ENCODE measurements at regions not wholly inside any gene's neighbourhood (a gene's known extent, or its start where the extent isn't known, plus 50 kb on each side); places are given as distances from the start of the nearest gene placed in this dataset.

DNA sequence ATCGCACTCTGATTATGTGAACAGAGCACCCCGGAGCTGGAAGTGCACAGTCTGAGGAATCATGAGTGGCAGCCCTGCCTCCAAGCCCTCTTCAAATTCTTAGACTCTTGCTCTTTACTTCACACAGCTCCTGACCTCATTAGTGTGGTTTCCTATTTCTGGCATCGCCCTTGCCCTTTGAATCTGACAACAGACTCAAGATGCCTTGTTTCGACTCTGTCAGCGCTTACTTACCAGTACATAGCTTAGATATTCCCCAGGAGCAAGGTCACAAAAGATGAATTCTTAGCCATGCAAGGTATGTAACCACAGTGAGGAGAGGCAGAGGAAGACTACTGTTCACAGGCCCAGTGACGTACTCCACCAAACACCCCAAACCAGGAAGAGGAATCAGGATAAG lies 167.2 kb downstream of the KDR start:
- TF ChIP-seq, protein P1, sequence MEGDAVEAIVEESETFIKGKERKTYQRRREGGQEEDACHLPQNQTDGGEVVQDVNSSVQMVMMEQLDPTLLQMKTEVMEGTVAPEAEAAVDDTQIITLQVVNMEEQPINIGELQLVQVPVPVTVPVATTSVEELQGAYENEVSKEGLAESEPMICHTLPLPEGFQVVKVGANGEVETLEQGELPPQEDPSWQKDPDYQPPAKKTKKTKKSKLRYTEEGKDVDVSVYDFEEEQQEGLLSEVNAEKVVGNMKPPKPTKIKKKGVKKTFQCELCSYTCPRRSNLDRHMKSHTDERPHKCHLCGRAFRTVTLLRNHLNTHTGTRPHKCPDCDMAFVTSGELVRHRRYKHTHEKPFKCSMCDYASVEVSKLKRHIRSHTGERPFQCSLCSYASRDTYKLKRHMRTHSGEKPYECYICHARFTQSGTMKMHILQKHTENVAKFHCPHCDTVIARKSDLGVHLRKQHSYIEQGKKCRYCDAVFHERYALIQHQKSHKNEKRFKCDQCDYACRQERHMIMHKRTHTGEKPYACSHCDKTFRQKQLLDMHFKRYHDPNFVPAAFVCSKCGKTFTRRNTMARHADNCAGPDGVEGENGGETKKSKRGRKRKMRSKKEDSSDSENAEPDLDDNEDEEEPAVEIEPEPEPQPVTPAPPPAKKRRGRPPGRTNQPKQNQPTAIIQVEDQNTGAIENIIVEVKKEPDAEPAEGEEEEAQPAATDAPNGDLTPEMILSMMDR (IDR thresholded peaks at IDR 0.05) = no peak
- TF ChIP-seq SIN3A (IDR thresholded peaks at IDR 0.05; ENCODE audit: borderline replicate concordance, insufficient read depth, low read depth, low read length) = no peak
- TF ChIP-seq POLR2AphosphoS5 (IDR thresholded peaks at IDR 0.05; ENCODE audit: low read depth, low read length) = no peak
- no peak for TF ChIP-seq TCF7L2 (IDR thresholded peaks at IDR 0.05; ENCODE audit: low read depth, low read length)
- TF ChIP-seq, protein P2, sequence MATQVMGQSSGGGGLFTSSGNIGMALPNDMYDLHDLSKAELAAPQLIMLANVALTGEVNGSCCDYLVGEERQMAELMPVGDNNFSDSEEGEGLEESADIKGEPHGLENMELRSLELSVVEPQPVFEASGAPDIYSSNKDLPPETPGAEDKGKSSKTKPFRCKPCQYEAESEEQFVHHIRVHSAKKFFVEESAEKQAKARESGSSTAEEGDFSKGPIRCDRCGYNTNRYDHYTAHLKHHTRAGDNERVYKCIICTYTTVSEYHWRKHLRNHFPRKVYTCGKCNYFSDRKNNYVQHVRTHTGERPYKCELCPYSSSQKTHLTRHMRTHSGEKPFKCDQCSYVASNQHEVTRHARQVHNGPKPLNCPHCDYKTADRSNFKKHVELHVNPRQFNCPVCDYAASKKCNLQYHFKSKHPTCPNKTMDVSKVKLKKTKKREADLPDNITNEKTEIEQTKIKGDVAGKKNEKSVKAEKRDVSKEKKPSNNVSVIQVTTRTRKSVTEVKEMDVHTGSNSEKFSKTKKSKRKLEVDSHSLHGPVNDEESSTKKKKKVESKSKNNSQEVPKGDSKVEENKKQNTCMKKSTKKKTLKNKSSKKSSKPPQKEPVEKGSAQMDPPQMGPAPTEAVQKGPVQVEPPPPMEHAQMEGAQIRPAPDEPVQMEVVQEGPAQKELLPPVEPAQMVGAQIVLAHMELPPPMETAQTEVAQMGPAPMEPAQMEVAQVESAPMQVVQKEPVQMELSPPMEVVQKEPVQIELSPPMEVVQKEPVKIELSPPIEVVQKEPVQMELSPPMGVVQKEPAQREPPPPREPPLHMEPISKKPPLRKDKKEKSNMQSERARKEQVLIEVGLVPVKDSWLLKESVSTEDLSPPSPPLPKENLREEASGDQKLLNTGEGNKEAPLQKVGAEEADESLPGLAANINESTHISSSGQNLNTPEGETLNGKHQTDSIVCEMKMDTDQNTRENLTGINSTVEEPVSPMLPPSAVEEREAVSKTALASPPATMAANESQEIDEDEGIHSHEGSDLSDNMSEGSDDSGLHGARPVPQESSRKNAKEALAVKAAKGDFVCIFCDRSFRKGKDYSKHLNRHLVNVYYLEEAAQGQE (IDR thresholded peaks at IDR 0.05; ENCODE audit: insufficient read depth in 1 of 2, low read depth in 2 of 2, low read length in 1 of 2) = no peak

Data from Panc1 (cell line).